Hematopoietic multipotent progenitor cell (in vitro differentiated cells): ENCODE measurements at regions not wholly inside any gene's neighbourhood (a gene's known extent, or its start where the extent isn't known, plus 50 kb on each side); places are given as distances from the start of the nearest gene placed in this dataset.

Experiments used
- DNase-seq, 3 donors: peaks; one replicate each; pipeline ENCODE4 v3.0.0-alpha.2; 2011 to 2015; ENCODE audit warnings: low read depth in 2 of 3, low spot score in 2 of 3

GRCh38 chr17:51540151-51540550 is 279.8 kb downstream of the UTP18 start:
- DNase-seq: no peak

DNA sequence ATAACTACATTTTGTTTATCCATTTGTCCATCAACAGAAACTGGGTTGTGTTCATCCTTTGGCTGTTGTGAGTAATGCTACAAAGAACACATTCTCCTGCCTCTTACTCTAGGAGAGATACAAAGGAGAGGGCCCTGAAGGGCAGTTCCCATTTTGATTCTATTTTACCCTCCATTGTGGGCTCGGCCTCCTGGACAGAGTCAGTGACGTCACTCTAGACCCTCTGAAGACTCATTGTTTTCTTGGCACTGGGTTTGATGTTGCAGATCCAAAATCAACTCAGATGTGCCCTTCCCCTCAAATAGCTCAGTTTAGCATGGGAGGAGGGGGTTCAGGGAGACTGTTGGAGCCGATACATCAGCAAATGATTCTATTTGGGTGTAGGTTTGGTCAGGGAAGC is 280.9 kb downstream of the UTP18 start:
- DNase-seq: no peak

GRCh38 chr17:51546114-51546513 is 285.8 kb downstream of the UTP18 start:
- DNase-seq: no peak

GRCh38 chr17:51548125-51548524 is 287.8 kb downstream of the UTP18 start:
- no peak for DNase-seq

DNA sequence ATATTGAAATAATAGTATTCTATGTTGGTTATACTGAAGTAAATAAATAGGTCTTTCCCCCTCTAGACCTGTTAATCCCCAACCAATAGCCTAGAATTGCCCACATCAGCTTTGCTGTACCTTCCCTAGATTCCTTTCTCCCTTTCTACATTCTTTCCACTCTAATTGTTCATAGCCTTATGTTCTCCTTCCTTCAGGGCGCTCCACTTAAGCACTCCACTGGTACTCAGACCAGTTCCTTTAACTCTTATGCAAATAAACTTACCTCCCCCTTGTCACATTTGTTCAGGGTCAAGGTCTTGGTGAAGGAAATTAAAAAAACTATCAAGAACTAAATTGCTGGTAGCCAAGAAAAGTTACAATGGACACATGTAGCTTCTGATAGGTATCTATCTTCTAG is 294.8 kb downstream of the UTP18 start:
- no peak for DNase-seq

GRCh38 chr17:51559778-51560177 is 299.4 kb downstream of the UTP18 start:
- no peak for DNase-seq

GRCh38 chr17:51560398-51560797 is 300.1 kb downstream of the UTP18 start:
- DNase-seq: no peak

- no peak for DNase-seq
Measured at GRCh38 chr17:51563961-51564360, 303.6 kb downstream of the UTP18 start.

DNA sequence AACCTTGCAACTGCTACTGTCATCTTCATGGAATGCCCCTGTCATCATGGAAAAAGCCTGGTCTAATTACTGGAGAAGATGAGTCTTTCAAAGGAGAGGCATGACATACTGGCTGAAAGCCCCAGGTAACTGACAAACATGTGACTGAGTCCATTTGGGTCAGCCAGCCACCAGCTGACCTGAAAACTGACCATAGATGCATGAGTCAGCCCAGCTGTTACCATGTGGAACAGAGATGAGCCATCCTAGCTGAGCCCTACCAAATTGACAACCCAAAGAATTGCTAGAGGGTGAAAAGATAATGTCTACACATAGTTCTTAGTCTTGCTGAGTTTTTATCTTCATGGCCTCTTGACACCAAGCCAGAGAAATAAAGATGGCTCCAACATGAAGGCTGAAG is 311.8 kb downstream of the UTP18 start:
- DNase-seq: no peak
